SJCRH30 (cell line): ENCODE measurements at regions not wholly inside any gene's neighbourhood (a gene's known extent, or its start where the extent isn't known, plus 50 kb on each side); places are given as distances from the start of the nearest gene placed in this dataset.

Experiments used
- DNase-seq, 2 experiments: peaks; one replicate each; pipeline ENCODE4 v3.0.0-alpha.2; 2015 to 2020
- H3K27ac ChIP-seq: fragments of 250-450 bp; sonication (Bioruptor Pico); 2 replicates; pipeline ENCODE4 v1.5.1; 2020; ENCODE audit warnings: mild to moderate bottlenecking, moderate library complexity
- H3K27me3 ChIP-seq: fragments of 250-450 bp; sonication (Bioruptor Pico); 2 replicates; pipeline ENCODE4 v1.5.1; 2020; ENCODE audit warnings: mild to moderate bottlenecking, moderate library complexity
- H3K36me3 ChIP-seq: fragments of 250-450 bp; sonication (Bioruptor Pico); 2 replicates; pipeline ENCODE4 v1.5.1; 2020; ENCODE audit warnings: mild to moderate bottlenecking, moderate library complexity
- H3K4me1 ChIP-seq: fragments of 250-450 bp; sonication (Bioruptor Pico); 2 replicates; pipeline ENCODE4 v1.5.1; 2020; ENCODE audit warnings: mild to moderate bottlenecking, moderate library complexity
- H3K4me3 ChIP-seq: fragments of 250-450 bp; sonication (Bioruptor Pico); 2 replicates; pipeline ENCODE4 v1.5.1; 2020; ENCODE audit warnings: mild to moderate bottlenecking, moderate library complexity
- H3K9me3 ChIP-seq: fragments of 250-450 bp; sonication (Bioruptor Pico); replicated peaks from 2 replicates; pipeline ENCODE4 v1.5.1; 2020; ENCODE audit warnings: mild to moderate bottlenecking, moderate library complexity

DNA sequence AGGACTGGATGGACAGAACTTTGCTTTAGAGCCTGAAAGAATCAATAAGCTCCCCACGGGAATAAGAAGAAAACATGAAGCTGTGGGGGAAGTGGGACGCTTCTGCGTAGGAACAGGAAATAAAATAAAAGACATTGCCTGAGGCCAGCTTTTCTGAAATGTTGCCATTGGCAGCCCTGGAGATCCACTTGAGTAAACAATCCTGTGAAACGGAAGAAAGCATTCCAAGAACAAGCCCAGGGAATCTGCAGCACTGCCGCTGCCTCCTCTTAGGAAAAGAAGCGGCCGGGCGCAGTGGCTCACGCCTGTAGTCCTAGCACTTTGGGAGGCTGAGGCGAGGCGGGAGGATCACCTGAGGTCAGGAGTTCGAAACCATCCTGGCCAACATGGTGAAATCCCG lies 182.3 kb upstream of the RALGAPA2 start:
- H3K9me3 ChIP-seq = no peaks in the 10 kb centered on the region
- peak in 1 of 2 experiments; percentile 32 for DNase-seq
- no peak overlapping the region for H3K4me3 ChIP-seq
- no peaks in the 10 kb centered on the region for H3K36me3 ChIP-seq
- H3K27me3 ChIP-seq = no peaks in the 10 kb centered on the region
- no peak overlapping the region for H3K27ac ChIP-seq
- peaks cover 46% of the 10 kb centered on the region for H3K4me1 ChIP-seq

DNA sequence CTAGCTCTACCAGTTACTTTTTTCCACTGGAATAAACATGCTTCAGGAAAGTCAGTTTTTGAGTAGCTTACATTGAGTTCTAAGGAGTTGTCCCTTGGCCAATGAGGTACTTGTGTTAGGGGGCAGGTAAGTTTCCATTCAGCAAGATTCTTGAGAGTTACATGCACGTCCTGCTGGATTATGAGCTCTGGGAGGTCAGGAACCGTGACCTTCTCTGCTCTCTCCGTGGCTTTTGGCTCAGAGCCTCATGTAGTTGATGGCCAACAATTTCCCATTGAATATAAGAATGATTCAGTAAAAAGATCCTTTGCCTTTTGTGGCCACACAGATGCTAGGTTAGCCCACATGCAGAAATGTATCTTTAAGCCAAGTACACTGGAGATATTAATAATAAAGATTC lies 181.8 kb upstream of the RALGAPA2 start:
- Histone ChIP-seq H3K9me3 (no peaks in the 10 kb centered on the region), H3K4me1 (peaks cover 50% of the 10 kb centered on the region), H3K36me3 (no peaks in the 10 kb centered on the region), H3K27ac (no peak overlapping the region), H3K27me3 (no peaks in the 10 kb centered on the region), H3K4me3 (no peak overlapping the region)
- DNase-seq = no peak

DNA sequence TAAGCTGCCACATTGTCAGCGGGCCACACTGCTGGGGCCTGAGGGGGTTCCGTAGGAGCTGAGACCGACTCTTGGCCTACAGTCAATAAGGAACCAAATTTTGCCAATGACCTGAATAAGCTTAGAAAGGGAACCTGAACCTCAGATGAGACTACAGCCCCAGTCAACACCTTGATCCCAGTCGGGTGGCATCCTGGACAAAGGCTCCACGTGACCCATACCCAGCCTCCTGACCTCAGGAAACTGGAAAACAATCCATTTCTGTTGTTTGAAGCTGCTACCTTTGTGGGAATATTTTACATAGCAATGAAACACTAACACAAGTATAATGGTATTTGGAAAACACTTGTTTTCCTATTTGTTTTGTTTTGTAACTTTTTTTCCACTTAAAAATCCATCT lies 179.9 kb upstream of the RALGAPA2 start:
- Histone ChIP-seq H3K4me1 (peaks cover 53% of the 10 kb centered on the region), H3K27ac (peak overlapping the region; percentile 17; the same call in 1 of the 2 replicates), H3K9me3 (no peaks in the 10 kb centered on the region), H3K27me3 (no peaks in the 10 kb centered on the region), H3K4me3 (no peak overlapping the region), H3K36me3 (no peaks in the 10 kb centered on the region)
- peak in 1 of 2 experiments; percentile 18 for DNase-seq

DNA sequence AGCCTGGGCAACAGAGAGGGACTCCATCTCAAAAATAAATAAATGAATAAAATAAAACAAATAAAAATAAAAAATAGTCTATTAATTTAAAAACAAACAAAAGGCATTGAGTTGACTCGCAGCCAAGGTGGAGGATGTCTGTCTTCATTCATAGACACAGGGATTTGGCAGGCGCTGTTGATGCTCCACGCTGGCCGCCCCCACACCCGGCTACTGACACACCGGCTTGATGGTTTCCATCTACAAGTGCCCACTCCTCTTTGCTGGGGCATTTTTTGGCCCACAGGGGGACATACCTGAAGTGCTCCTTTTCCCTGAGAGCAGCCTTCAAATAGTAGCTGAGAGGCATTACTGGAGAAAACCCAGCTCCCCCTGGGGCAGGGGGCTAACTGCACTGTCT lies 178.3 kb upstream of the RALGAPA2 start:
- peaks cover 46% of the 10 kb centered on the region for H3K4me1 ChIP-seq
- H3K27me3 ChIP-seq = no peaks in the 10 kb centered on the region
- no peaks in the 10 kb centered on the region for H3K36me3 ChIP-seq
- H3K9me3 ChIP-seq = no peaks in the 10 kb centered on the region
- H3K27ac ChIP-seq = no peak overlapping the region
- no peak overlapping the region for H3K4me3 ChIP-seq
- DNase-seq = no peak

DNA sequence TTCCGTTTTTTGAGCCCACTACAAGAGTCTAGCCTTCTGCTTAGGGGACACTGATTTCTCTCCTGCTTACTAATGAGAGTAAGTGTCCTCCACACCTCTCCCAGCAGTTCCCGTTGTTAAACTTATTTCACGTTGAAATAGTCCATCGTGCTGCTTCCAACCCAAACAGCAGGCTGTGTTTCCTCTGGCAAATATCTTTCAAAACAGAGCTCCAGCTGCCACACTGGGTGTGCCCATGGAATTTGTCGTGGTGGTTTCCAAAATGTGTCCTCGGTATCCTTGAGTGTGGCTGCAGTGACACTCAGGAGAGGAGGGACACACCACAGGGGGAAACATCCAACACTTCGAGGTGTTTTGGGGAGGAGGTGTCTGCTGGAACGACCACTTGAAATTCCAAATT lies 176.5 kb upstream of the RALGAPA2 start:
- peak overlapping the region; percentile 94 for H3K27ac ChIP-seq

DNA sequence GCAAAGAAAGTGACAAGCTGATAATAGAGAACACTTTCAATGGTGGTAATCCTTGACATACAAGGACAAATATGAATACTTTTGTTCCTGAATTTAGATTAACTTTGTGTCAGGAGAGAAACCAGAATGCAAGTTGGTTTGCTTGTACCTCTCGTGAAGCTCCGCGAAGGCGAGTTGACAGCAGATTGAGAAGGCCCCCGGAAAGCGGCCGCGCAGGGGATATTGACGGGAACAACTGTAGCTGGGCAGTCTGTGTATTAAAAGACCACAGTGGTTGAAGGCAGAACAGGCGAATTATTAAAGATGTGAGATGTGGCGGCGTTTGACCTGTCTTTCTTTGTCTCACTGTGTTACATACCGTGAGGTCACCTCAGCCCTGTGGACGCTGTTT lies 175.8 kb upstream of the RALGAPA2 start:
- DNase-seq = peak; percentile 94 to 96
- Histone ChIP-seq H3K36me3 (no peaks in the 10 kb centered on the region), H3K4me3 (peak overlapping the region; percentile 48), H3K4me1 (peaks cover 36% of the 10 kb centered on the region), H3K27ac (peak overlapping the region; percentile 94), H3K27me3 (no peaks in the 10 kb centered on the region), H3K9me3 (no peaks in the 10 kb centered on the region)

More for the DNA sequence above, 176.5 kb upstream of the RALGAPA2 start:
- no peaks in the 10 kb centered on the region for H3K9me3 ChIP-seq
- no peaks in the 10 kb centered on the region for H3K36me3 ChIP-seq
- peak overlapping the region; percentile 48 for H3K4me3 ChIP-seq
- peak; percentile 43 to 64 for DNase-seq
- H3K27me3 ChIP-seq = no peaks in the 10 kb centered on the region
- H3K4me1 ChIP-seq = peaks cover 38% of the 10 kb centered on the region

DNA sequence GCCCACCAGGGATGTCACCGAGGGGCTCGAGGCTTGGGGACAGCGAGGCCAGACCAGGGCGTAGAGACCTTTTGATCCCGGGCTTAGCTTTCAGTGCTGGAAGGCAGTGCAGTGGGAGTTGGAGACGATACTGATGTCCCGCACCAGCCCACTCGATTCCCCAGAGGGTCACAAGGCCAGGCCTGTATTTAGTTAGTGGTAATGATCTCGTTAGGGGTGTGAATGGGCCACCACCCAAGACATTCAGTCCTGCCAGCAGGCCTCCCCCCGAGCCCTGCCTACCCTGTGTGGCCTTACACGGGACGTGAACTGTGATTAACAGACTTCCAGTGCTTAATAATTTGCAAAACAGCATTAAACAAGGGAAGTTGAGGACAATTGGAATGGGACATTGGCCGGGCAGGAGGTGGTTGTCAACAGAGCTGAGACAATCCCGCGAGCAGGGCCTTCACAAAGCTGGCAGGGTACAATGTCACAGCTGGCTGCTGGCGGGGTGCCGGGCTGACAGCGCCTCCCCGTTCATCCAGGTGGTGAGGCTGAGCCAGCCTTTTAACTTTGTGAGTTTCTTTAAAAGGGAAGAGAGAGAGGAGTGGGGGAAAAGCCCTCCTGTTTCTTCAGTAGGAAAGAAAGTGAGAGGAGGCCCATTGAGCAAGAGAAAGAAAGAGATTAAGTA lies 175.3 kb upstream of the RALGAPA2 start:
- peak; percentile 52 to 69 for DNase-seq

DNA sequence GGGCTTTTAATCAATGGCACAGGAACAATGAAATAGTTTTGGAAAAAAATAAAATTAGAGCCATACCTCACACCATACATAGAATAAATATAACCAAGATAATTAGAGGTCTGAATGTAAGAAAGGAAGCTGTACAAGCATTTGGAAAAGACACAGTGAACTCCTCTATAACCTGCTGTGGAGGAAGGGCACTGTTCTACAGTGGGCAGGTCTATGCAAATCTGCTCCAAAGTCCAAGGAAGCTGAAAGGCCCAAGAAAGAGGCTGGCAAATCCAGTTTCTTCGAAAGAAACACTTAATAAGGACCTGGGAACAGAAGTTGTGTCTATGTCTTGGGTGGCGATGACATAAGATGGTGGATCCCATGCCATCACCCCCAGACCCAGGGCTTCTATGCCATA lies 169.4 kb upstream of the RALGAPA2 start:
- no peaks in the 10 kb centered on the region for H3K4me1 ChIP-seq
- H3K27ac ChIP-seq = no peak overlapping the region
- DNase-seq = no peak
- no peaks in the 10 kb centered on the region for H3K36me3 ChIP-seq
- H3K27me3 ChIP-seq = no peaks in the 10 kb centered on the region
- H3K4me3 ChIP-seq = no peak overlapping the region
- no peaks in the 10 kb centered on the region for H3K9me3 ChIP-seq

More for the DNA sequence above, 175.3 kb upstream of the RALGAPA2 start:
- peaks cover 31% of the 10 kb centered on the region for H3K4me1 ChIP-seq
- no peaks in the 10 kb centered on the region for H3K9me3 ChIP-seq
- peak overlapping the region; percentile 94 for H3K27ac ChIP-seq
- H3K36me3 ChIP-seq = no peaks in the 10 kb centered on the region
- no peaks in the 10 kb centered on the region for H3K27me3 ChIP-seq
- H3K4me3 ChIP-seq = peak overlapping the region; percentile 48

DNA sequence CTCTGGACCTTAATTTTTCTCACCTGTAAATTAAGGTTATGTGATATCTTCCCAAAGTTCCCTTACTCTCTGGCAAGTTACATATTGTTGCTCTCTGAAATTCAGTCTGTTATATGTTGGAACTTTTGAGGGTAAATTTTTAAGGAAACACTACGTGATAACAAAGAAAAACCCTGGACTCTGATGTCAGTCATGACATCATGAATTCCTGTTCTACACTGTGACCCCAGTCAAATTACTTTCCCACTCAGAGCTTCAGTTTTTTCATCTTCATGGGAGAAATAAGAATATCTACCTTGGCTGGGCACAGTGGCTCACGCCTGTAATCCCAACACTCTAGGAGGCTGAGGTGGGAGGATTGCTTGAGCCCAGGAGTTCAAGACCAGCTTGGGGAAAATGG lies 164.6 kb upstream of the RALGAPA2 start:
- H3K27me3 ChIP-seq = no peaks in the 10 kb centered on the region
- H3K4me3 ChIP-seq = no peak overlapping the region
- DNase-seq = no peak
- H3K36me3 ChIP-seq = no peaks in the 10 kb centered on the region
- H3K9me3 ChIP-seq = no peaks in the 10 kb centered on the region
- H3K27ac ChIP-seq = no peak overlapping the region
- no peaks in the 10 kb centered on the region for H3K4me1 ChIP-seq

DNA sequence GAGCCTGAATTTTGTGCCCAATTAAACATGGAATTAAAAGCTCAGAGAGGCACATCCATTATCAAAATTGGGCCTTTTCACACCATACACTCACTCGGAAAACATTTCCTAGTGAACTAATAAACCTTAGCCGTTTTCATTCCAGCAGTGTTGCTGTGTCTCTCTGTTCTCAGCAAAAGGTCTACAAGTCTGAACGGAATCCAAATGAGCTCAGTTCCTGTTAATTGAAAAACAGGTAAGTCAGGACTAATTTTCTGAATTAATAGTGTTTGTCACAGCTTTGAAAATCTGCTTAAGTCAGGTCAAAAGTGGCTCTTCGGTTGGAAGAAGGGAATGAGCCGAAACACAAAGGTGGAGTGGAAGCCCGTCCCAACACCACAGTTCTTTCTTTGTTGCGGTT lies 163.3 kb upstream of the RALGAPA2 start:
- Histone ChIP-seq H3K27me3 (no peaks in the 10 kb centered on the region), H3K4me1 (no peaks in the 10 kb centered on the region), H3K36me3 (no peaks in the 10 kb centered on the region), H3K4me3 (no peak overlapping the region), H3K27ac (no peak overlapping the region), H3K9me3 (no peaks in the 10 kb centered on the region)
- DNase-seq = no peak

DNA sequence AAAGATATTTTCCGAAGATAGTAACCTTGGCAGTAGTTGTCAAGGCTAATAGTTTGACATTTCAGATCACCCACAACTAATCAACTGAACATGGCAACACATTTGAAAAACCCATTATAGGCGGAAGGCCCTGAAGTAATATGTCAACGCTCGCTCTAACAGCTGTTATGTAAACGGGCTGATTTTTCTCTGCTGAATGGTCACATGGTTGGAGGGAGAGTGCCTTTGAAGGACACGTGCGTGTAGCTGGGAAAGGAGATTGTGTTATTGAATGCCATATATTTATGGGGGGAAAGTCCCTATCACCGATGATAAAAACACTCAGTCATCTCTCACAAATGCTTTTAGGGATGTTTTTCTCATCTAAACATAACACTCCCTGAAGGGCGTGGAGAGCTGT lies 160.0 kb upstream of the RALGAPA2 start:
- no peaks in the 10 kb centered on the region for H3K4me1 ChIP-seq
- H3K36me3 ChIP-seq = no peaks in the 10 kb centered on the region
- no peak overlapping the region for H3K27ac ChIP-seq
- H3K9me3 ChIP-seq = no peaks in the 10 kb centered on the region
- DNase-seq = no peak
- no peaks in the 10 kb centered on the region for H3K27me3 ChIP-seq
- H3K4me3 ChIP-seq = no peak overlapping the region

DNA sequence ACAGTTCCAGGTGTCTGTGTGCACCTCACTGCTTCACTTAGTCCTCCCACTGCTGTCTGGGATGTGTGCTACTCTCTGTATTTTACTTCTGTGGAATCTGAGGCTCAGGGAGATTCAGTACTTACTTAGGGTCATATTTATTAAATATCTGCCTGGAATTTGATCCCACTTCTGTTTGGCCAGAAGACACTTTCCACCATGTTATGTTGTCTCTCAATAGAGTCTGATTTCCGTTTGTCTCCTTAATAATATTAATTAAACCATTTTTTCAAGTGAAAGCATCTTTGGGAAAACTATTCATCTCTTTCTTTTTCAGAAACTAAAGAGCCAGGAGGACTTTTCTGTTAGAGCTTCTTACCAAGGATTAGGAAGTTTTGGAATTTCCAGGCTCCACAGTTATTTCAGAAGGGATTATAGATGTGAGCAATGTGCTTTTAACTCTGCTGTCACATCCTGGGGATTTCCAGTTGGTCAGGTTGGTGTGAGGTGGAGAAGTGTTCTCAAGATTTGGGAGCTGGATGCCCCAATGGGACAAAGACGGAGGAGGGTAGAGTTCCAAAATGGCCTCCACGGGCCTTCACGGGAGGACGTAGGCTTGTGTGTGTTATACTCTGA lies 156.8 kb upstream of the RALGAPA2 start:
- no peaks in the 10 kb centered on the region for H3K36me3 ChIP-seq
- no peak for DNase-seq
- H3K4me3 ChIP-seq = no peak overlapping the region
- no peak overlapping the region for H3K27ac ChIP-seq
- peaks cover 4% of the 10 kb centered on the region for H3K4me1 ChIP-seq
- no peaks in the 10 kb centered on the region for H3K27me3 ChIP-seq
- H3K9me3 ChIP-seq = no peaks in the 10 kb centered on the region

DNA sequence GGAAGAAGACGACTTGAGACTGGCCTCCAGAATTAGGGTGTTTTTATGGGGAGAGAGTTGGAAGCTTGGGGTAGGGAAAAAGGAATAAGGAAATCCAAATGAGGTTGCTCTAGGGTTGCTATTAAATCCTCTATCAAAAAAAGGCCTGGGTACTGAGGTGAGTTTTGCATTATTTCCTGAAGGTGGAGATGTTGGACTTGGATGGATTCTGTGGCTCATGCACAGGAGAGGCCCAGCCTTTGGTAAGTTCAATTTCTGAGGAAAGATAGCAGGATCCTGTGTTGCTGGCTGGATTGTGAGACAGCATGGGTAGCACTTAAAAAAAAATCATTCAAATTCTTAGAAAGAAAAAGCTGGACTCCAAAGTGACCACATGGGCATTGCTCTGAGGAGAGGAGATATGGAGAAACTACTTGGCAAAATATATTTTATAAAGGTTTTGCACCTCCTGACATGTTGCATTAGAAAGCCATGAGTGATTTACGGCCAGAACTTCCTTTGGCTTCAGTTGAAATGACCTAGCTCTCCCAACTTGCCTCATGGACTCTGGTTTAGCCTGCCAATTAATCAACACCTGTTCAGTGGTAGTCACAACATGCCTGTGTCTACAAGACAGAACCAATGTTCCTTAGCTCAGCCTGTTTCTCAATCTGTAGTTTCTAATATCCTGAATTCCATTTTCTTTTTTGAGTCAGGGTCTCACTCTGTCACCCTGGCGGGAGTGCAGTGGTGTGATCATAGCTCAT lies 152.1 kb upstream of the RALGAPA2 start:
- peaks cover 8% of the 10 kb centered on the region for H3K4me1 ChIP-seq
- no peak overlapping the region for H3K4me3 ChIP-seq
- peak; percentile 58 to 85 for DNase-seq
- no peaks in the 10 kb centered on the region for H3K9me3 ChIP-seq
- no peaks in the 10 kb centered on the region for H3K36me3 ChIP-seq
- H3K27ac ChIP-seq = no peak overlapping the region; the same call in 1 of the 2 replicates
- no peaks in the 10 kb centered on the region for H3K27me3 ChIP-seq

DNA sequence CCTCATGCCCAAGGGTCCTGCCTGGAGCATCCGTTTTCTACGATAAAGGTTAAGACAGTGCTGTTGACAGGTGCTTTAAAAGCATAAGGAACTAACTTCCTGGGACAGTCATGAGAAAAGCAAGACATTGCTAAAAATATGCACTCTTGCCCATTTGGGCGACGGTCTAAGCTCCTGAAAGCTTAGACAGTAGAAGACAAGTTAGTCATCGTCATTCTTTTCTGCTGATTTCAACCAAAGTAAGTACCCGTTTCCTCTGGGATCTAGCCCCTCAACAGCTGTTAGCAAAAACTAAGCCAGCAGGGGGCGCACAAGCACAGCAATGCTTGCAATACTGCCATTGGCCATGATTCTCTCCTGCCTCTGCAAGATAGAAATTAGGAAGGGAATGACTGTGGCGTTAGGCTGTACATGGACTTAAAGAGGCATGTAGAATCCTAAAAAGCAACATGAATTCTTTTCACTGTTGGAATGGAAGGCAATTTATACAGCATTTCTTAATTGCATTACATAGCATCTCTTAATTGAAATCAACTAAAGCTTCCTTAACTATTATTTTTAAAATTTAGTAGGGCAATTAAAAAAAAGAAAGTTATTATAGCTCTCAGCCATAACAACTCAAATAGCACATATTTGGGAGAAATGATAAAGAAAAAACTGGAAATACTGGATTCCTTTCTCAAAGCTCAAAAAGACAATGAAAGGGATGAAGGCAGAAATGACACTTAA lies 147.8 kb upstream of the RALGAPA2 start:
- H3K4me1 ChIP-seq = peaks cover 11% of the 10 kb centered on the region
- no peak overlapping the region for H3K4me3 ChIP-seq
- no peaks in the 10 kb centered on the region for H3K9me3 ChIP-seq
- peak; percentile 92 to 97 for DNase-seq
- no peaks in the 10 kb centered on the region for H3K36me3 ChIP-seq
- no peak overlapping the region for H3K27ac ChIP-seq
- no peaks in the 10 kb centered on the region for H3K27me3 ChIP-seq

DNA sequence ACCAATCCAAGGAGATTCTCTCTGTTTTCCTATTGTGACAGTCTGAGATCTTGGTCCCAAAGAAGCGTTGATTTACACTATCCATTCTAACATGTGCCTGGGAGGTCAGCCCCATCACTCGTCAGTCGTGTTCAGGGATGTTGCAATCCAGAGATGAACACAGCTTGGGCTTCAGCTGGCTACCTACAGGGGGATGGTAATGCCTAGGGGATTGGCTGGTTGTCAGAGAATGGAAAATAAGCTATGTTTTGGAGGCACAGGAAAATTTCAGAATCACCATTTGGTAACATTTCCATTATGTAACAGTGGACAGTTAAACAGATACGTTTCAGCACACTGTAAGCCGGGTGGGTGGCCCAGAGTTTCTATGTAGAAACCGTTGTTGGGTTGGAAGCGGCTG lies 147.1 kb upstream of the RALGAPA2 start:
- Histone ChIP-seq H3K4me1 (peaks cover 7% of the 10 kb centered on the region), H3K27ac (no peak overlapping the region), H3K27me3 (no peaks in the 10 kb centered on the region), H3K4me3 (no peak overlapping the region), H3K36me3 (no peaks in the 10 kb centered on the region), H3K9me3 (no peaks in the 10 kb centered on the region)
- DNase-seq = no peak
